Mesothelial cell of epicardium (in vitro differentiated cells): ENCODE measurements at regions not wholly inside any gene's neighbourhood (a gene's known extent, or its start where the extent isn't known, plus 50 kb on each side); places are given as distances from the start of the nearest gene placed in this dataset.

Source experiments
- DNase-seq, 2 experiments: peaks; one replicate each; pipeline ENCODE4 v3.0.0; 2021; ENCODE audit warnings: low spot score in 2 of 2; ENCODE audit not compliant: unreplicated experiment in 2 of 2
- H3K27ac Mint-ChIP-seq: 2 replicates; pipeline ENCODE4 v1.8.0; 2021; ENCODE audit warnings: mixed read lengths
- H3K27me3 Mint-ChIP-seq: 2 replicates; pipeline ENCODE4 v1.8.0; 2021; ENCODE audit warnings: low read depth, mixed read lengths
- H3K36me3 Mint-ChIP-seq: 2 replicates; pipeline ENCODE4 v1.8.0; 2021; ENCODE audit warnings: mixed read lengths
- H3K4me1 Mint-ChIP-seq: 2 replicates; pipeline ENCODE4 v1.8.0; 2021; ENCODE audit warnings: mixed read lengths
- H3K4me3 Mint-ChIP-seq: 2 replicates; pipeline ENCODE4 v1.8.0; 2021; ENCODE audit warnings: mild to moderate bottlenecking, moderate library complexity, mixed read lengths
- H3K9me3 Mint-ChIP-seq: 2 replicates; pipeline ENCODE4 v1.8.0; 2021; ENCODE audit warnings: mixed read lengths
- TF ChIP-seq, protein P1 (sequence below): fragments of 200-600 bp; sonication (generic); IDR thresholded peaks from one replicate; pipeline ENCODE4 v1.5.0; 2021; ENCODE audit warnings: antibody characterized with exemption; ENCODE audit not compliant: unreplicated experiment

DNA sequence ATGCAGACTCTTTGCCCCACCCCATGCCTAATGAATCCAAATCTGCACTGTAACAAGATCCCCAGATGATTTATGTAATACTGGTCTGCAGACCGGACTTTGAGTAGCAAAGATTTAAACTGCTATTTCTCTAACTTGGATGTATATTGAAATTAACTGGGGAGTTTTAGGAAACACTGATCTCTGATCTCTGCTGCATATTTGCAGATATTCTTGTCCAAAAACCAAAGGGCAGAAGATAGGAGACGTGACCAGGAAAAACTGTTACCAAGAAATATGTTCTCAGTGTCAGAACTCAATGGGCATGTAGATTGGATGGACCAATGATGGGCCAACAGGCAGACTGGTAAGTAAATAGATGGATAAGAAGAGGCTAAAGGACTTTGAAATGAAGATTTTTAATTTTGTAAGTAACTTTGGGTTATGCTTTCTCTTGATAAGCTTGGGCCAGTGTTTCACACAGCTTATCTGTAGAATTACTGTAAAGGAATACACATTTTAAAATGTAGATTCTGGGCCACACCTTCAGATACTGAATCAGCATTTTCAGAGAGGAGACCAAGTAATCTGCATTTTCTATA lies 64.5 kb upstream of the TP63 start:
- Mint-ChIP-seq H3K4me1 (peaks cover 1% of the 10 kb centered on the region), H3K27me3 (no peaks in the 10 kb centered on the region), H3K27ac (no peak overlapping the region), H3K9me3 (no peaks in the 10 kb centered on the region), H3K36me3 (no peaks in the 10 kb centered on the region), H3K4me3 (no peak overlapping the region)
- DNase-seq, result no peak
- TF ChIP-seq, protein P1, sequence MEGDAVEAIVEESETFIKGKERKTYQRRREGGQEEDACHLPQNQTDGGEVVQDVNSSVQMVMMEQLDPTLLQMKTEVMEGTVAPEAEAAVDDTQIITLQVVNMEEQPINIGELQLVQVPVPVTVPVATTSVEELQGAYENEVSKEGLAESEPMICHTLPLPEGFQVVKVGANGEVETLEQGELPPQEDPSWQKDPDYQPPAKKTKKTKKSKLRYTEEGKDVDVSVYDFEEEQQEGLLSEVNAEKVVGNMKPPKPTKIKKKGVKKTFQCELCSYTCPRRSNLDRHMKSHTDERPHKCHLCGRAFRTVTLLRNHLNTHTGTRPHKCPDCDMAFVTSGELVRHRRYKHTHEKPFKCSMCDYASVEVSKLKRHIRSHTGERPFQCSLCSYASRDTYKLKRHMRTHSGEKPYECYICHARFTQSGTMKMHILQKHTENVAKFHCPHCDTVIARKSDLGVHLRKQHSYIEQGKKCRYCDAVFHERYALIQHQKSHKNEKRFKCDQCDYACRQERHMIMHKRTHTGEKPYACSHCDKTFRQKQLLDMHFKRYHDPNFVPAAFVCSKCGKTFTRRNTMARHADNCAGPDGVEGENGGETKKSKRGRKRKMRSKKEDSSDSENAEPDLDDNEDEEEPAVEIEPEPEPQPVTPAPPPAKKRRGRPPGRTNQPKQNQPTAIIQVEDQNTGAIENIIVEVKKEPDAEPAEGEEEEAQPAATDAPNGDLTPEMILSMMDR, result no peak

DNA sequence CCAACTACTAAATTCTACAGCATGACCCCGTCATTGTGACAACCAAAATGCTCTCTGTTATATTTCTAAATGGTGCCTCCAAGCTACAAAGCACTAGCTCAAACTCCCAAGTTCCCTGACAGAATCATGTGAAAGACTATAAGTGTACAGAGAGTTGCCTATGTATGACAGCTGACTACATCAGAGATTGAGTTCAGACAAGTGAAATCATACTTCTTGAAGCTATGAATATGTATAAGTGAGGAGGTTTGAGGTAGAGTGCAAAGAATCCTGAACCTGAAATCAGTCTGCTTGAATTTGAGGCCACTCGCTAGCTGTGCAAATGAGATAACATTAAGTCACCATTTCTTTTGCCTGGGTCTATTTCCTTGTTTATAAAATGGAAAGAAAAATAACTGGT lies 63.9 kb upstream of the TP63 start:
- Mint-ChIP-seq H3K27me3 (no peaks in the 10 kb centered on the region), H3K36me3 (no peaks in the 10 kb centered on the region), H3K4me3 (no peak overlapping the region), H3K27ac (no peak overlapping the region), H3K9me3 (no peaks in the 10 kb centered on the region), H3K4me1 (peaks cover 1% of the 10 kb centered on the region)
- TF ChIP-seq, protein P1, result no peak
- DNase-seq, result no peak

DNA sequence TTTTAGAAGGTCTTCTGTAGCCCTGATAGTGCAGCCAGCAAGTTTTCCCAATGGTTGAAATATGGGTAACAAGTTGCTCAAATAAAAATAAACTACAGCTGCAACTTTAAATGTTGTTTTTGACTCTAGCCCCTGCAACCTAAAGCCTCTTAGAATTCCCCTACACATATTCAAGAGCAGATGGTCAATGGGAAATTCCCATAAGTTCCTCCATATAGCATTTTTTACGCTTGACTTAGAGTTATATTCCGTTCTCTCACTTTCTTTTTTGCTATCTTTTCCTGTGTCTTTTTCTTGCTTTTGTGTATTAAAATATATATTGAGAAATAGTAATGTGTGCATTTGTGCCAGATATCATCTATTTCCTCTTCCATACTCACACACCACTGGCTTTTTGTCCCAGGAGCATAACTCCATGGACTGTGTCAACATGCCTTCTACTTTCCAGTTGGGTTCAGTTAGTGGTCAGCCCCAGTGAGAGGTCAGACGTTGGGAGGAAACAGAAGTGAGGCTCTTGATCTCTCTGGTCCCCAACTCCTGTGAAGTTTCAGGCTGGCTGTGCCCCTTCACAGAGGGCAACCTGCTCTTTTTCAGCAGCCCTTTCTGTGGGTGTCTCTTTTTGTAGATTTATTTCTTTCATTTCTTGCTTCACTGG lies 63.3 kb upstream of the TP63 start:
- DNase-seq, result no peak
- Mint-ChIP-seq H3K9me3 (no peaks in the 10 kb centered on the region), H3K4me1 (peaks cover 4% of the 10 kb centered on the region), H3K27me3 (no peaks in the 10 kb centered on the region), H3K4me3 (no peak overlapping the region), H3K27ac (no peak overlapping the region), H3K36me3 (no peaks in the 10 kb centered on the region)
- TF ChIP-seq, protein P1, result no peak

DNA sequence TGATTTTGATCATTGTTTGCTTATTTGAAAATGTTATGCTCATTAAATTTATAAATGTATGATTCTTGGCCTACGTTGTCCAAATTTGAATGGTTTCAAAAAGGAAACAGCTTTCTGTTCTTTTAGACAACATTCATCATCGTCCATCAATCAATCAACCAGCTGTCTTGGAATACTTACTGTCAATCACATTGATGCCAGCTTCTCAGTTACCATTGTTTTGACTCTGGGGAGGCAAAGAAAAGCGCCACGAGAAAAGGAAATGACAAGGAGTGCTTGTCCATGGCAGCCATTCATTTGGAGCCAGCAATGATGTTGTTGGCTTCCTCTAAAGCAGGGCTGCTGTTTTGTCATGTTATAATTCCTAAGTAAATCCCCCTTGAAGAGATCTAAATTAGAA lies 62.2 kb upstream of the TP63 start:
- TF ChIP-seq, protein P1, result no peak

DNA sequence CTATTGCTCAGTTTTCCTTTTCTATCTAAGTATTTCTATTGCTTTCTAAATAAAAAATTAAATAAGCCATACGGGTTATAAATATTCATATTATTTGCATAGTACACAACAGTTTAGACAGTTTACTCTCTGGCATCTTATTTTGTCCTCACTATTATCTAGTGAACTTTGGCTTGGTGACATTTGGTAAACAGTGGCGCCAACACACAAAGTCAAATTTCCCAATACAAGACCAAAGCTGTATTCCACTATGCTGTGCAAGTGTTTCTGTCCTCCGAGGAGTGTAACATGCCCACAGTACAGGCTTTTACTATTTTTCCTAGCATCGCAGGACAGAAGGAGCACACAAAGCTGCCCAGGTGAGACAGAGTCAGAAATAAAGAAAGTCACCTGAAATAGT lies 61.7 kb upstream of the TP63 start:
- peaks cover 5% of the 10 kb centered on the region for H3K4me1 Mint-ChIP-seq
- no peaks in the 10 kb centered on the region for H3K27me3 Mint-ChIP-seq
- H3K36me3 Mint-ChIP-seq, result no peaks in the 10 kb centered on the region
- DNase-seq, result no peak
- TF ChIP-seq, protein P1, result no peak
- H3K4me3 Mint-ChIP-seq, result no peak overlapping the region
- no peak overlapping the region for H3K27ac Mint-ChIP-seq
- no peaks in the 10 kb centered on the region for H3K9me3 Mint-ChIP-seq

More for the DNA sequence above, 62.2 kb upstream of the TP63 start:
- no peak overlapping the region for H3K27ac Mint-ChIP-seq
- peaks cover 5% of the 10 kb centered on the region for H3K4me1 Mint-ChIP-seq
- no peaks in the 10 kb centered on the region for H3K36me3 Mint-ChIP-seq
- no peaks in the 10 kb centered on the region for H3K9me3 Mint-ChIP-seq
- no peaks in the 10 kb centered on the region for H3K27me3 Mint-ChIP-seq
- no peak for DNase-seq
- no peak overlapping the region for H3K4me3 Mint-ChIP-seq
